Vagina (tissue), 2 donors: ENCODE measurements at regions not wholly inside any gene's neighbourhood (a gene's known extent, or its start where the extent isn't known, plus 50 kb on each side); places are given as distances from the start of the nearest gene placed in this dataset.

ENCODE experiments used
- DNase-seq, 2 donors: peaks; one replicate each; pipeline ENCODE4 v3.0.0-alpha.2; 2017; ENCODE audit errors: extremely low spot score in 2 of 2
- H3K27ac ChIP-seq: fragments of 200-600 bp; sonication (generic); one replicate; pipeline ENCODE4 v1.5.1; 2019
- H3K27me3 ChIP-seq: fragments of 200-600 bp; sonication (generic); one replicate; pipeline ENCODE4 v1.5.1; 2019
- H3K36me3 ChIP-seq, 2 donors: fragments of 200-600 bp; sonication (generic); one replicate each; pipeline ENCODE4 v1.5.1; 2017 to 2019
- H3K4me1 ChIP-seq: fragments of 200-600 bp; sonication (generic); one replicate; pipeline ENCODE4 v1.5.1; 2019
- H3K4me3 ChIP-seq, 2 donors: fragments of 200-600 bp; sonication (generic); 1 replicate in 1 of 2; 2 replicates in 1 of 2; pipeline ENCODE4 v1.5.1; 2016 to 2019
- H3K9me3 ChIP-seq: fragments of 200-600 bp; sonication (generic); one replicate; pipeline ENCODE4 v1.5.1; 2019
- CTCF ChIP-seq, 3 experiments: fragments of 450-650 bp in 2 of 3; fragments of 200-600 bp in 1 of 3; sonication (generic) in 1 of 3; IDR thresholded peaks; one replicate each; pipeline ENCODE4 v1.5.1; 2017 to 2019; ENCODE audit warnings: antibody characterized with exemption in 3 of 3, mild to moderate bottlenecking in 2 of 3, moderate library complexity in 2 of 3
- POLR2A ChIP-seq, 2 donors: fragments of 450-650 bp; IDR thresholded peaks; one replicate each; pipeline ENCODE4 v1.6.1; 2017; ENCODE audit warnings: antibody characterized with exemption in 2 of 2, mild to moderate bottlenecking in 2 of 2, moderate library complexity in 2 of 2
- POLR2AphosphoS5 ChIP-seq, 2 donors: sonication (generic); formaldehyde crosslinking; IDR thresholded peaks; one replicate each; pipeline ENCODE4 v1.9.0; 2017; ENCODE audit warnings: antibody characterized with exemption in 2 of 2, mild to moderate bottlenecking in 2 of 2, low read depth in 1 of 2; ENCODE audit not compliant: insufficient read depth in 1 of 2
- intact Hi-C: fragments of 100-400 bp; cut with DNase I; formaldehyde crosslinking; loops from one replicate; pipeline ENCODE4 v1.15.1; 2023

GRCh38 chr3:87855616-87856015, 203.2 kb downstream of the CGGBP1 start:
- DNase-seq: no peak
- no peaks in the 10 kb centered on the region for H3K27me3 ChIP-seq
- no peak for TF ChIP-seq CTCF (IDR thresholded peaks at IDR 0.05)
- no peak for TF ChIP-seq POLR2A (IDR thresholded peaks at IDR 0.05)
- no peak for TF ChIP-seq POLR2AphosphoS5 (IDR thresholded peaks at IDR 0.05; ENCODE audit: insufficient read depth in 1 of 2, low read depth in 1 of 2)
- H3K36me3 ChIP-seq: no peaks in the 10 kb centered on the region
- no peaks in the 10 kb centered on the region for H3K4me1 ChIP-seq
- no peaks in the 10 kb centered on the region for H3K9me3 ChIP-seq
- H3K4me3 ChIP-seq: no peak overlapping the region
- intact Hi-C loops: no loop called here
- no peak overlapping the region for H3K27ac ChIP-seq

- no peaks in the 10 kb centered on the region for H3K9me3 ChIP-seq
- intact Hi-C loops: no loop called here
- H3K4me3 ChIP-seq: no peak overlapping the region
- TF ChIP-seq POLR2A (IDR thresholded peaks at IDR 0.05): no peak
- TF ChIP-seq CTCF (IDR thresholded peaks at IDR 0.05): no peak
- TF ChIP-seq POLR2AphosphoS5 (IDR thresholded peaks at IDR 0.05; ENCODE audit: insufficient read depth in 1 of 2, low read depth in 1 of 2): no peak
- H3K27me3 ChIP-seq: no peaks in the 10 kb centered on the region
- no peak overlapping the region for H3K27ac ChIP-seq
- H3K36me3 ChIP-seq: no peaks in the 10 kb centered on the region
- DNase-seq: no peak
- no peaks in the 10 kb centered on the region for H3K4me1 ChIP-seq
Measured at GRCh38 chr3:87855211-87855610, 203.6 kb downstream of the CGGBP1 start.

GRCh38 chr3:87848003-87848402, 210.8 kb downstream of the CGGBP1 start:
- Histone ChIP-seq H3K36me3 (no peaks in the 10 kb centered on the region), H3K4me3 (no peak overlapping the region), H3K9me3 (no peaks in the 10 kb centered on the region), H3K27ac (no peak overlapping the region), H3K4me1 (no peaks in the 10 kb centered on the region), H3K27me3 (no peaks in the 10 kb centered on the region)
- TF ChIP-seq POLR2A (IDR thresholded peaks at IDR 0.05) (no peak), CTCF (IDR thresholded peaks at IDR 0.05) (no peak), POLR2AphosphoS5 (IDR thresholded peaks at IDR 0.05; ENCODE audit: insufficient read depth in 1 of 2, low read depth in 1 of 2) (no peak)
- intact Hi-C loops: no loop called here
- no peak for DNase-seq

- Histone ChIP-seq H3K27me3 (no peaks in the 10 kb centered on the region), H3K4me1 (no peaks in the 10 kb centered on the region), H3K9me3 (no peaks in the 10 kb centered on the region), H3K4me3 (no peak overlapping the region), H3K36me3 (no peaks in the 10 kb centered on the region), H3K27ac (no peak overlapping the region)
- no peak for DNase-seq
- intact Hi-C loops: no loop called here
- TF ChIP-seq CTCF (IDR thresholded peaks at IDR 0.05): no peak
- no peak for TF ChIP-seq POLR2AphosphoS5 (IDR thresholded peaks at IDR 0.05; ENCODE audit: insufficient read depth in 1 of 2, low read depth in 1 of 2)
- TF ChIP-seq POLR2A (IDR thresholded peaks at IDR 0.05): no peak
Measured at GRCh38 chr3:87837076-87837475, 221.7 kb downstream of the CGGBP1 start.

- Histone ChIP-seq H3K4me1 (no peaks in the 10 kb centered on the region), H3K9me3 (no peaks in the 10 kb centered on the region), H3K27ac (no peak overlapping the region), H3K36me3 (no peaks in the 10 kb centered on the region), H3K27me3 (no peaks in the 10 kb centered on the region), H3K4me3 (no peak overlapping the region)
- no peak for DNase-seq
- intact Hi-C loops: no loop called here
- TF ChIP-seq POLR2AphosphoS5 (IDR thresholded peaks at IDR 0.05; ENCODE audit: insufficient read depth in 1 of 2, low read depth in 1 of 2) (no peak), POLR2A (IDR thresholded peaks at IDR 0.05) (no peak), CTCF (IDR thresholded peaks at IDR 0.05) (no peak)
Measured at GRCh38 chr3:87836026-87836425, 222.8 kb downstream of the CGGBP1 start.
